HCEC 1CT (cell line): ENCODE measurements at regions not wholly inside any gene's neighbourhood (a gene's known extent, or its start where the extent isn't known, plus 50 kb on each side); places are given as distances from the start of the nearest gene placed in this dataset.

ENCODE experiments used
- DNase-seq: peaks from one replicate; pipeline ENCODE4 v3.0.0-alpha.2; 2017

GRCh38 chr9:27755846-27756245 is 182.6 kb upstream of the C9orf72 start:
- no peak for DNase-seq

- no peak for DNase-seq
Observed at GRCh38 chr9:27756418-27756817, 183.1 kb upstream of the C9orf72 start.

- DNase-seq: no peak
Observed at GRCh38 chr9:27763831-27764230, 190.6 kb upstream of the C9orf72 start.

GRCh38 chr9:27765266-27766072 is 192.2 kb upstream of the C9orf72 start:
- DNase-seq: no peak

GRCh38 chr9:27766073-27766835 is 193.0 kb upstream of the C9orf72 start:
- DNase-seq: no peak

GRCh38 chr9:27768781-27769180 is 195.5 kb upstream of the C9orf72 start:
- no peak for DNase-seq

GRCh38 chr9:27770541-27770940 is 197.3 kb upstream of the C9orf72 start:
- DNase-seq: no peak

- no peak for DNase-seq
Observed at GRCh38 chr9:27771803-27772545, 198.7 kb upstream of the C9orf72 start.

DNA sequence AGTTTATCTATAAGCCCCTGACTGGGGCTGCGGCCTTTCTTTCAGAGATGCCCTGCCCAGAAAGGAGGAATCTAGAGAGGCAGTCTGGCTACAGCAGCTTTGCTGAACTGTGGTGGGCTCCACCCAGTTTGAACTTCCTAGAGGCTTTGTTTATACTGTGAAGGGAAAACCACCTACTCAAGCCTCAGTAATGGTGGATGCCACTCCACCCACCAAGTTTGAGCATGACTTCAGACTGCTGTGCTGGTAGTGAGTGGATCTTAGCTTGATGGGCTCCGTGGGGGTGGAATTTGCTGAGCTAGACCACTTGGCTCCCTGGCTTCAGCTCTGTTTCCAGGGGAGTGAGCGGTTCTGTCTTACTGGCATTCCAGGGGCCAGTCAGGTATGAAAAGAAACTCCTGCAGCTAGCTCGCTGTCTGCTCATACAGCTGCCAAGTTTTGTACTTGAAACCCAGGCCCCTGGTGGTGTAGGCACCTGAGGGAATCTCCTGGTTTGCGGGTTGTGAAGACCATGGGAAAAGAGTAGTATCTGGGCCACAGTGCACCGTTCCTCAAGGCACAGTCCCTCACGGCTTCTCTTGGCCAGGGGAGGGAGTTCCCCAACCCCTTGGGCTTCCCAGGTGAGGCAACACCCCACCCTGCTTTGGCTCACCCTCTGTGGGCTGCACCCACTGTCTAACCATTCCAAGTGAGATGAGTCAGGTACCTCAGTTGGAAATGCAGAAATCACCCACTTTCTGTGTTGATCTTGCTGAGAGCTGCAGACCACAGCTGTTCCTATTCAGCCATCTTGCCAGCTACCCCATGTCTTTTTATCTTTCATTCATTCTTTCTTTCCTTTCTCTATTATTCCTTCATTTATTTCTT is 211.8 kb upstream of the C9orf72 start:
- no peak for DNase-seq

DNA sequence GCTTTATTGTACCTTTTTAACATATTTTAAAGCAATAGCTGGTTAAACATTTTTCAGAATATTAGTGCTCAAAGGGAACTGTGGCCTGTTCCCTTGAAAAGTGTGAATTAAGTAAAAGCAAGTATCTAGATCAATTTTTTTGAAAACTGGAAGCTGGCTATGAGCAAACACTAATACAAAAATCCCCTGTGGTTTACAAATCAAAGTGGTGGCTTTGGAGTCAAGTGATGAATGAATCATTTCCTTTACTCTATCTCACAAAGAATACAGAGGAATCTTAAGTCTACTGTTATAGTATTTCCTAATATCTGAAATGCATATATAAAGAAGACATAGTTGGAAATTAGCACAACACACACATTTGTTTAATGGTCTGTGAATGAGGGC is 212.4 kb upstream of the C9orf72 start:
- no peak for DNase-seq

DNA sequence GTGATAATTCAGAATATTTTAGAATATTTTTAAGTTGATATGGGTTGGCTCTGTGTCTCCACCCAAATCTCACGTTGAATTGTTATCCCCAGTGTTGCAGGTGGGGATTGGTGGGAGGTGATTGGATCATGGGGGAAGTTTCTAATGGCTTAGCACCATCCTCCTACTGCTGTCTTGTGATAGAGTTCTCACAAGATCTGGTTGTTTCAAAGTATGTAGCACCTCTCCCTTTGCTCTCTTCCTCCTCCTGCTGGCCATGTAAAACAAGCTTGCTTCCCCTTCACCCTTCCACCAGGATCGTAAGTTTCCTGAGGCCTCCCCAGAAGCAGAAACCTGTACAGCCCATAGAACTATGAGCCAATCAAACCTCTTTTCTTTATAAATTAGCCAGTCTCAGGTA is 214.6 kb upstream of the C9orf72 start:
- DNase-seq: no peak

DNA sequence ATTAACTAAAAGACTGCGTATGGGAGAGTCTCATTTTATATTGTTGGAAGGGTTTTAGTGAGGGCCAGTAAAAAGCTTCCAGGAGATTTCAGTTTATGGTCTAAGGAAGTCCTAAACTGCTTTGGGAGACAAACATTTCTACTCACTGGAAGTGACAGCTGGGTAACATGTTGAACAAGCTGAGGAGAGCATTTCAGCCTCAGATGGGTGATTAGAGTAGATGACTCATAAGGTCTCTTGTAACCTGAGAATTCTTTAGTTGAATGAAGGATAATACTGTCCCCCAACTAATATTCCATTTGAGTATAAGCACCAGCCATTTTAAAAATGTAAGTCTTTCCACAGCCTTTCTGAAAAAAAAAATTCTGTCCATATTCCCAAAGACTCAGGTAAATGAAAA is 218.0 kb upstream of the C9orf72 start:
- DNase-seq: no peak

DNA sequence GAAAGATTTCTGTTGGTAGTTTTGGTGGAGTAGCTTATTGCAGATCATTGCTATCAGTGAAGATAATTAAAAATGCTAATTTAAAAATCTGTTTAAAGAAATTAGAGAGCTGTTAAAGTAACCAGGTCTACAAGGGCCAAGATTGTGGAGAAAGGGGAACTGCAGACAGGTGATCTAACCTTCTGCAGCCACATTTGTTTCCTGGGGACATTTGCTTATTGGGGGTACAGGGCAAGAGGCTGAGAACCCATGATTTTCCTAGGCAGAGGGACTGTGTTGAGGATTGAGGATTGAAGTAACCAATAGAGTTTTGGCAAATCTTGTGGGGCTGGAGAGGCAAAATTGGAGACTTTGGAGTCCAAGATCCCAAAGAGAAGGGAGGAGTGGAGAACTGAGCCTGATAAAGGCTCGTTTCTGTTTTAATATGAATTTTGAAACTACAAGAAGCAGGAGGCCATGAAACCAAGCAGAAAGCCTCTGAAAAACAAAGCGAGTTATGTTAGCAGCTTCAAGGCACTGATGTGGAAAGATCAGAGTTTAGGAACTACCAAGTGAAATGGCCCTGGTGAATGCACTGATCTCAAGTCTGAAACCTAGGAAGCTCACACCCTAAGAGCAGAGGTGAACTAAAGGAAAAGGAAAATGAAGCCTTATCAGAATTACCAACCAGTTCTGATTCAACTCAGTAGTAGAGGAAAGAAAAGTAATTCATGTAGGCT is 219.8 kb upstream of the C9orf72 start:
- no peak for DNase-seq

- no peak for DNase-seq
Observed at GRCh38 chr9:27799326-27799725, 226.0 kb upstream of the C9orf72 start.

DNA sequence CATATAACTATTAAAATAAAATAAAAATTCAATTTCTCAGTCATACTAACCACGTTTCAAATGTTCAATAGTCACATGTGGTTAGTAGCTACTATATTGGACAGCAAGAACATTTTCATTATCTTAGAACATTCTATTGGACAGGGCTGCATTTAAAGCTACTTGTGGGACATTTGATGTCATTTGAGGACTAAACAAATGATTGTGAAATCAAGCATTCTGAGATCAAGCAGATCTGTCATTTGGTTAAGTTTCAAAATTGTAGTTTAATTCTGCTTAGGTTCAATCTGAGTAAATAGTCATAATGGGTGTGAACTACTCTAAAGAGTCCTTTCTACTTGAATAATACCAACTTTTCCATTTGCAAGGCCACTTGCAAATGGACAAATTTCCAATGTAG is 226.9 kb upstream of the C9orf72 start:
- DNase-seq: no peak

- DNase-seq: no peak
Observed at GRCh38 chr9:27800692-27801370, 227.6 kb upstream of the C9orf72 start.

GRCh38 chr9:27801545-27801944 is 228.3 kb upstream of the C9orf72 start:
- DNase-seq: no peak

DNA sequence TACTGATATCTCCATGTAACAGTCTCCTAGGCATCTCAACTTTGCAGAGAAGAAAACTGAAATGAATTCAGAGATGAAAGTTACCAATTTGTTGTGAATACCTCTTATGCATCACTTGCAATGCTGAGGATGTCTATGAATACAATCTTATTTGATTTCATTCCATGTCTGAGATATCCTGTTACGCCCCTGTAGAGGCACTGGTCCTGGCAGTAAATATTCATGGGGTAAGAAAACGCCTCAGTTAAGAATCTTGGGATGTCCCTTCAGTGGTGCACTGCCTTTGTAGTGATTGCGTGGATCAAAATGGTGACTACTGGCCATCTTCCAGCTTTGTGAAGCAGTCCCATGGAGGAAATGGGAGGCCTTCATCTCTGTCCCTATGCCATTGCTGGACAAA is 229.1 kb upstream of the C9orf72 start:
- DNase-seq: no peak

GRCh38 chr9:27808864-27809263 is 235.6 kb upstream of the C9orf72 start:
- DNase-seq: no peak

- no peak for DNase-seq
Observed at GRCh38 chr9:27817747-27818146, 244.5 kb upstream of the C9orf72 start.

DNA sequence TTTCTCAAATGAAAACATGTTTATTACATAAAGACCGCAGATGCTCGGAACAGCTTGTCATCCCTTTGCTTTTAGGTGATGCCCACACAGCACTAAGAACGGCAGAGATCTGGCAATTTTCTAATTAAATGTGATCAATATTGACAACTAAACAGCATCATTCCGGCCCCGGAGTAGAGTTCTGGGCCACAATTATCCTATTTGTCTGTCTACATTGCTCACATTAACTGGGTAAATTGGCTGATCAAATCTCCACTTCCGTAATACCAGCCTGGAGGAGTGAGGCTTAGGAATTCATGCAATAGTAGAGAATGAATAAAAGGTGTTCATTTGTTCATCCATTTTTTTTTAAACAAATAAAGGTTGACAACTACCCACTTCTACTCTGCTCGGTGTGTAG is 245.1 kb upstream of the C9orf72 start:
- no peak for DNase-seq
